Heart right ventricle (tissue), 16 donors: ENCODE measurements at regions not wholly inside any gene's neighbourhood (a gene's known extent, or its start where the extent isn't known, plus 50 kb on each side); places are given as distances from the start of the nearest gene placed in this dataset.

Source experiments
- ATAC-seq, 8 donors: fragments of 200-7000 bp; cut with Tn5 transposase; one replicate each; pipeline ENCODE4 v1.9.1; 2020; ENCODE audit warnings: mild to moderate bottlenecking in 8 of 8, moderate library complexity in 8 of 8, moderate number of reproducible peaks in 1 of 8
- DNase-seq, 2 donors: peaks; one replicate each; pipeline ENCODE4 v3.0.0-alpha.2; 2020
- H3K27ac ChIP-seq, 10 donors: fragments of 200-600 bp; sonication (generic) in 2 of 10; one replicate each; pipeline versions ENCODE4 v1.5.0 to v1.8.0; 2020 to 2022; ENCODE audit warnings: mild to moderate bottlenecking in 3 of 10
- H3K27me3 ChIP-seq, 7 donors: fragments of 200-600 bp; one replicate each; pipeline ENCODE4 v1.8.0; 2021 to 2022; ENCODE audit warnings: mild to moderate bottlenecking in 2 of 7
- H3K36me3 ChIP-seq, 9 donors: fragments of 200-600 bp; sonication (generic) in 1 of 9; one replicate each; pipeline versions ENCODE4 v1.5.0 to v1.8.0; 2020 to 2022; ENCODE audit warnings: mild to moderate bottlenecking in 2 of 9
- H3K4me1 ChIP-seq, 9 donors: fragments of 200-600 bp; sonication (generic) in 1 of 9; one replicate each; pipeline versions ENCODE4 v1.5.0 to v1.8.0; 2020 to 2022; ENCODE audit warnings: mild to moderate bottlenecking in 4 of 9
- H3K4me3 ChIP-seq, 10 donors: fragments of 200-600 bp; sonication (generic) in 2 of 10; one replicate each; pipeline versions ENCODE4 v1.5.0 to v1.8.0; 2020 to 2022; ENCODE audit warnings: mild to moderate bottlenecking in 7 of 10, moderate library complexity in 2 of 10
- H3K9me3 ChIP-seq, 11 donors: fragments of 200-600 bp in 10 of 11; sonication (generic) in 2 of 11; one replicate each; pipeline versions ENCODE4 v1.5.0 to v1.8.0; 2013 to 2022; ENCODE audit warnings: mild to moderate bottlenecking in 2 of 11, control low read depth in 1 of 11, moderate library complexity in 1 of 11
- CTCF ChIP-seq, 9 donors: fragments of 200-600 bp; sonication (generic) in 2 of 9; IDR thresholded peaks; one replicate each; pipeline versions ENCODE4 v1.5.0 to v1.8.0; 2021 to 2022; ENCODE audit warnings: antibody characterized with exemption in 9 of 9, mild to moderate bottlenecking in 5 of 9, moderate library complexity in 1 of 9
- WGBS, 2 donors: extraction: QIAGEN DNeasy Blood & Tissue Kit; methylation state at CpG; one replicate each; pipeline ENCODE4 v1.1.7; 2013; ENCODE audit warnings: inconsistent platforms in 1 of 2; 5-methylcytosine and 5-hydroxymethylcytosine counted together
- intact Hi-C, 10 donors: fragments of 100-400 bp; cut with DNase I; formaldehyde crosslinking; loops; one replicate each; pipeline versions ENCODE4 v1.11.1 to v1.14.2; 2022
- donor health status: Arrhythmogenic right ventricular cardiomyopathy.
- donor health status: ischemic (EF 13 %, LVEDD 7.1; RV severe dilation, severe dysfunction).
- donor health status: healthy with polysubstance abuse.
- donor health status: DM: no; HTN: yes; CAD: no.
- donor health status: DM: no; HTN: no; CAD: no.
- donor health status: ischemic (EF 25% LVEDD 6.9; RV normal size, moderate dysfunction).
- donor health status: ischemic (EF 25% LVEDD 5.7; RV mildly dilated, moderate dysfunction).
- donor health status: healthy.
- donor health status: DM: yes; HTN: yes; CAD: no.
- donor health status: Ischemic cardiomyopathy.
- donor health status: ischemic (EF 35%, LVEDD 5.7; RV mildly dilated, moderate dysfunction).
- donor health status: nonischemic (EF 11% LVEDD 7.7; RV severe dilation, severe dysfunction).
- donor health status: DM: yes; HTN: yes; CAD: no.
- donor health status: PGD.
- donor health status: ischemic (EF 29% LVEDD 5.4; RV normal size, mild dysfunction).
- donor health status: nonischemic (EF 23%, LVEDD 6.1; RV moderate dilation, normal function).

GRCh38 chr13:27338207-27338606 is 67.6 kb downstream of the RASL11A start:
- Histone ChIP-seq H3K9me3 (no peaks in the 10 kb centered on the region), H3K4me3 (no peak overlapping the region), H3K27me3 (peaks cover 0 to 17% (median 4%) of the 10 kb centered on the region in 7 donors), H3K4me1 (no peaks in the 10 kb centered on the region), H3K27ac (no peak overlapping the region), H3K36me3 (no peaks in the 10 kb centered on the region)
- no peak for ATAC-seq
- intact Hi-C loops = no loop called here
- no peak for TF ChIP-seq CTCF (IDR thresholded peaks at IDR 0.05)
- no peak for DNase-seq
- WGBS, 2 donors = 68 to 94% methylated on average over 1 of the region's 1 CpG

- H3K4me3 ChIP-seq = no peak overlapping the region
- H3K4me1 ChIP-seq = no peaks in the 10 kb centered on the region
- intact Hi-C loops = no loop called here
- ATAC-seq = no peak
- no peak for DNase-seq
- H3K27me3 ChIP-seq = peaks cover 0 to 19% (median 5%) of the 10 kb centered on the region in 7 donors
- TF ChIP-seq CTCF (IDR thresholded peaks at IDR 0.05) = no peak
- no peaks in the 10 kb centered on the region for H3K36me3 ChIP-seq
- WGBS, 2 donors = 59 to 71% methylated on average over 8 of the region's 8 CpGs
- H3K27ac ChIP-seq = no peak overlapping the region
- H3K9me3 ChIP-seq = no peaks in the 10 kb centered on the region
These were observed 68.2 kb downstream of the RASL11A start for GRCh38 chr13:27338816-27339215.

- peaks cover 0 to 19% (median 9%) of the 10 kb centered on the region in 7 donors for H3K27me3 ChIP-seq
- DNase-seq (no peak), ATAC-seq (peak in 1 of 8 donors; percentile 55)
- WGBS, 2 donors = 16 to 22% methylated on average over 6 of the region's 6 CpGs
- H3K27ac ChIP-seq = no peak overlapping the region
- peak in 8 of 9 donors; percentile 15 to 55 (median 42) for TF ChIP-seq CTCF (IDR thresholded peaks at IDR 0.05)
- no peak overlapping the region for H3K4me3 ChIP-seq
- H3K36me3 ChIP-seq = no peaks in the 10 kb centered on the region
- no peaks in the 10 kb centered on the region for H3K9me3 ChIP-seq
- no peaks in the 10 kb centered on the region for H3K4me1 ChIP-seq
- intact Hi-C loops = no loop called here
These were observed 68.7 kb downstream of the RASL11A start for GRCh38 chr13:27339299-27339698.

- TF ChIP-seq CTCF (IDR thresholded peaks at IDR 0.05) = no peak
- Histone ChIP-seq H3K27me3 (peaks cover 0 to 15% (median 12%) of the 10 kb centered on the region in 7 donors), H3K9me3 (no peaks in the 10 kb centered on the region), H3K4me3 (no peak overlapping the region), H3K27ac (no peak overlapping the region), H3K4me1 (no peaks in the 10 kb centered on the region), H3K36me3 (no peaks in the 10 kb centered on the region)
- intact Hi-C loops = no loop called here
- DNase-seq (no peak), ATAC-seq (peak in 1 of 8 donors; percentile 50)
- 28 to 38% methylated on average over 6 of the region's 6 CpGs for WGBS, 2 donors
These were observed 71.0 kb downstream of the RASL11A start for GRCh38 chr13:27341616-27342015.
